Right cardiac atrium (tissue), 5 donors: ENCODE measurements at regions not wholly inside any gene's neighbourhood (a gene's known extent, or its start where the extent isn't known, plus 50 kb on each side); places are given as distances from the start of the nearest gene placed in this dataset.

Source experiments
- ATAC-seq, 2 donors: fragments of 200-7000 bp; cut with Tn5 transposase; one replicate each; pipeline versions ENCODE4 v1.8.0 to v1.9.1; 2020; ENCODE audit warnings: moderate library complexity in 2 of 2, mild to moderate bottlenecking in 1 of 2
- DNase-seq, 3 donors: peaks; one replicate each; pipeline ENCODE4 v3.0.0-alpha.2; 2020
- H3K27ac ChIP-seq: one replicate; pipeline ENCODE4 v1.5.1; 2013; ENCODE audit warnings: mild to moderate bottlenecking, low read length, control low read depth, moderate library complexity
- H3K27me3 ChIP-seq: one replicate; pipeline ENCODE4 v1.6.1; 2013; ENCODE audit not compliant: control insufficient read depth, insufficient read depth
- H3K4me1 ChIP-seq: one replicate; pipeline ENCODE4 v1.6.1; 2013; ENCODE audit warnings: low read length; ENCODE audit not compliant: control insufficient read depth, insufficient read depth
- H3K4me3 ChIP-seq: one replicate; pipeline ENCODE4 v1.5.1; 2013; ENCODE audit warnings: low read length, control low read depth
- H3K9me3 ChIP-seq: one replicate; pipeline ENCODE4 v1.6.1; 2013; ENCODE audit warnings: low read length; ENCODE audit not compliant: control insufficient read depth
- WGBS: extraction: QIAGEN DNeasy Blood & Tissue Kit; methylation state at CpG from one replicate; pipeline ENCODE4 v1.1.7; 2013; 5-methylcytosine and 5-hydroxymethylcytosine counted together
- intact Hi-C, 4 donors: fragments of 100-400 bp; cut with DNase I; formaldehyde crosslinking; loops; one replicate each; pipeline versions ENCODE4 v1.11.0 to v1.14.0; 2022 to 2023
- donor health status: healthy with polysubstance abuse.
- donor health status: DM: no; HTN: yes; CAD: no.
- donor health status: DM: no; HTN: no; CAD: no.
- donor health status: DM: no; HTN: yes; CAD: no; lungs with severe emphysema.
- donor health status: DM: yes; HTN: yes; CAD: no.

DNA sequence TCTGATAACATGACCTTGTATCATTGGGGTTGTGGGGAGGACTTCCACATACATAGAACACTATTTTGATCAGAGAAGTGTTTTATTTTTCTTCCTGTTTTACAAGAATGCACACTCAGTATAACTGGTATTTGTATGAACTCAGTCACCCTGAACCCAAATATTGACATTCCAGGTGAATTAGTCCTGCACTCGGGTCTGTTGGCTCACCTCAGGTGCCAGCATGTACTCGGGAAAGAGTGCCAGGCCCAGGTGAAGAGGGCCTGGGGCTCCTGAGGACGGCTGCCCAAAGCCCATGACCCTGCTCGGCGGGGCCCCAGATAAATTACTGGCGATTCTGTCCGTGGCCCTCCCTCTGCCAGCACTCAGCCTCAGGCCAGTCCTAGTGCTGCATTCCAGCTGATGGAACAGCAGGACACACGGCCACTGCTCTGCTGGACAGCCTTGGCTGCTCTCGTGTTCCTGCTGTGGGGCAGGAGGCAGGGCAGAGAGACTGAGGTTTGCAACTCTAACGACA lies 75.4 kb upstream of the TMPRSS2 start:
- H3K4me1 ChIP-seq = no peaks in the 10 kb centered on the region
- intact Hi-C loops = no loop called here
- no peak for ATAC-seq
- no peak for DNase-seq
- H3K4me3 ChIP-seq = no peak overlapping the region
- no peaks in the 10 kb centered on the region for H3K27me3 ChIP-seq
- H3K9me3 ChIP-seq = no peaks in the 10 kb centered on the region
- 53% methylated on average over 10 of the region's 10 CpGs for WGBS
- no peak overlapping the region for H3K27ac ChIP-seq

DNA sequence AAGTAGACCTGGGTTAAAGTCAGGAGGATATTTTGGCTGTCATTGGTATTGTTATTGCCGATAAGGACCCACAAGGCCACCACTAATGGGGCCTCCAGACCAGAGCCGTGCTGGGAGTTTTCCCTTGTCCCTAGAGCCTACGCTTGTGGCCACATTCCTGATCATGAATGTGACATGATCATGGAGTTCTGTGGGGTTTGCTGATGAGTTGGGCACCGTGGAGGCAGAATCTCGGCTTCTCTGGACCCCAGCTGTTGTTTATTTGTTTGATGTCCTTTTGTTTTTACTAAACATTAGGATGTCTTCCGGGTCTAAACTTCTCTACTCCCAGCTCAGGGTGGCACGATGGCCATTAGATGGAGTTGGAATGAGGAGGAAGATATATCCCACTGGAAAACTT lies 74.9 kb upstream of the TMPRSS2 start:
- WGBS = 89% methylated on average over 7 of the region's 7 CpGs
- Histone ChIP-seq H3K4me1 (no peaks in the 10 kb centered on the region), H3K27ac (no peak overlapping the region), H3K9me3 (no peaks in the 10 kb centered on the region), H3K4me3 (no peak overlapping the region), H3K27me3 (no peaks in the 10 kb centered on the region)
- intact Hi-C loops = no loop called here
- DNase-seq (no peak), ATAC-seq (no peak)

DNA sequence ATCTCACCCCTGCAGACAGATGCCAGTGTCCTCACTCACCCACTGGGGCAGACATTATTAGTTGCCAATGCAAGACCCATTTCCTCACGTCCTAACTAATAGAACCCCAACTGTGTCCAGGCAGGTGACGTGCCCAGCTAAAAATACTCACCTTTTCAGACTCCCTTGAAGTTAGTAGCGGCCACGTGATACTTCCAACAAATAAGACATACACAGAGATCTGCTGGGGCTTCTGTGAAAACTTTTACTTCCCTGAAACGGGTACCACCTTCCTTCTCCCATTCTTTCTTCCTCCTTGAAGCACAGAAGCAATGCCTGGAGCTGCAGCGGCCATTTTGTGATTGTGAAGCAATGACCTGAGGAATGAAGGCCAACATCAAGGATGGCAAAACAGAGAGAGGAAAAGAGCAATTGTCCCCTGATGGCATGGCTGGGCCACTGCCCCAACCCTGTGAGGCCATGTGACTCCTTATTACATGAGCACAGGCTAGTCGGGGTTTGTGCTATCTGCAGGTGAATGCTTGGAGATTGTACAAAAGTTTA lies 74.4 kb upstream of the TMPRSS2 start:
- Histone ChIP-seq H3K4me3 (no peak overlapping the region), H3K4me1 (no peaks in the 10 kb centered on the region), H3K9me3 (no peaks in the 10 kb centered on the region), H3K27me3 (no peaks in the 10 kb centered on the region), H3K27ac (no peak overlapping the region)
- ATAC-seq (no peak), DNase-seq (no peak)
- 83% methylated on average over 7 of the region's 7 CpGs for WGBS
- intact Hi-C loops = no loop called here

DNA sequence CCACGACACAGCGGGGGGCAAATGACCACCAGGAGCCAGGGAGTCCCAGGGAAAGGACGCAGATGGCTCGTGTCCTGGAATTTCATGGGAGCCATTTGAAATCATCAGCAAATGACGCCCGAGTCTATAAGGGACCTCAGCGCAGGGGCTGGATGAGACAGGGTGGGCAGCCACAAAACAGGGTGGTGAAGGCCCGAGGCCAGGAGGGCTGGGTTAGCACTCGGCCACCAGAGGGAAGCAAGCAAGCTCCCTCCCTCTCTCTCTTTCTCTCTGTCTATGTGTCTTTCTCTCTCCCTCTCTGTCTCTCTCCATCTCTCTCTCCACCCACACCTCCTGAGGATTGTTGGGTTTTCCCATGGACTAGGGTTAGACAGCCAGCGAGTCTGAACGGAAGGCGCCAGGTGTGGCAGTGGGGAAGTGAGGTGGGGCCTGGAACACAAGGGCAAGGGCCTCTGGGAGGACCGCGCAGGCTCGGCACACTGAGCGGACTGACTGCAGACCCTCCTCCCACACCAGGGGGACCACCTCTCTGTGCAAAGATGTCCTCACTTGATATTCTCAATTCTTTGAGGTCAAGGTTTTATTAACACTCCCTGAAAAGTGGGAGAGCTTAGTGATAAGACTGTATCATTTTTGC lies 73.8 kb upstream of the TMPRSS2 start:
- no peak overlapping the region for H3K4me3 ChIP-seq
- no peaks in the 10 kb centered on the region for H3K27me3 ChIP-seq
- WGBS = 85% methylated on average over 16 of the region's 16 CpGs
- no peaks in the 10 kb centered on the region for H3K9me3 ChIP-seq
- intact Hi-C loops = no loop called here
- no peak overlapping the region for H3K27ac ChIP-seq
- DNase-seq (no peak), ATAC-seq (peak in 1 of 2 donors; percentile 35)
- H3K4me1 ChIP-seq = no peaks in the 10 kb centered on the region

DNA sequence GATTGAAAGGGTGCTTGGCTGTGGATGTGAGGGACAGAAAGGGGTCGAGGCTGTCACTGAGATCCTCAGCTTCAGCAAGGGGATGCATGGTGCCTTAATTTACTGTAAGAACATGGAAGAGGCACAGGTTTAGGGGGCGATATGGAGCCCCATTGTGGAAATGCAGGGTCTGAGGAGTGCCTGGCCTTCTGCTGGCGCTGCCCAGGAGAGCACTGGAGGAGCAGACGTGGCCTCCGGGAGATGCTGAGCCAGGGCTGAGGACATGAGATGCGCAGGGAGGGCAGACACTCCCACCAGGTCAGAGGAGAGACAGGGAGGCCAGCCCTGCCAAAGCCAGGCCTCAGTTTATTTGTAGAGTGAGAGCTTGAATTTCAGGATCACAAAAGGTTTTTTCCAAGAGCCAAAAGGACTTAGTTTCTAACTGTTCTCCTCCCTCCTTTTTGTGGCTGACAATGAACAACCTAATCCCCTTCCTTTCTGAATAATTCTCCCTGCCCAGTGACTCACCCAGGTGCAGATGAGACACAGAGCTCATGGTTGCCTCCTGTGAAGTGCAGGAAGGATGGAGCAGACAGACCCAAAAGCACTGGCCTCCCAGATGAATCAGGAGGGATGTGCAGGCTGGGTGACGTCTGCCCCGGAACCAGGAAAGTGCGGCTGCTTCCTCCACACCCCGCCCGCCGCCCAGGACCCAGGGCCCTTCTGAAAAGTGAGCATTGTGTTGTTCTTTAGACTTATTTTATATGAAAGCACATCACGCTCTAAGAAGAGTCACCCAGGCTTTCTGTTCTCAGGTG lies 73.0 kb upstream of the TMPRSS2 start:
- 77% methylated on average over 13 of the region's 13 CpGs for WGBS
- H3K4me3 ChIP-seq = no peak overlapping the region
- intact Hi-C loops = no loop called here
- DNase-seq (no peak), ATAC-seq (no peak)
- no peaks in the 10 kb centered on the region for H3K4me1 ChIP-seq
- no peak overlapping the region for H3K27ac ChIP-seq
- H3K27me3 ChIP-seq = no peaks in the 10 kb centered on the region
- no peaks in the 10 kb centered on the region for H3K9me3 ChIP-seq

DNA sequence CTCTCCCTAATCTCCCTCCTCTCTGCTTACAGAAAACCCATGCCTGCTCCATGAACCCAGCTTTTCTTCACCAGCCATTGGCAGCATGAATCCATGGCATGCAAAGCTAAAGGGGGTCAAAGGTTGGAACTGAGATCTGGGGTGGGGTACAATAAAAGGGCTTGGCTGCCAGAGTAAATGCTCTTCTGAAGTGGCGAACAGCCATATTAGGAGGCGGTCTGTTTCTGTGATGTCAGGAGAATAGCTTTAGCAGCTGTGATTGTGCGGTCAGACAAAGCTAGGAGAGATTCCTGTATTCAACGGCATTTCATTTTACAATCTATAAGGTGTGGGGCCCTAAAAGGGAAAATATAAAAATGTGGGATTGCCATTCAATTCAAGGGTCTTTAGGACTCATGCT lies 71.7 kb upstream of the TMPRSS2 start:
- Histone ChIP-seq H3K9me3 (no peaks in the 10 kb centered on the region), H3K4me3 (no peak overlapping the region), H3K4me1 (no peaks in the 10 kb centered on the region), H3K27me3 (no peaks in the 10 kb centered on the region), H3K27ac (no peak overlapping the region)
- intact Hi-C loops = no loop called here
- WGBS = 91% methylated on average over 4 of the region's 4 CpGs
- DNase-seq = no peak
- no peak for ATAC-seq

DNA sequence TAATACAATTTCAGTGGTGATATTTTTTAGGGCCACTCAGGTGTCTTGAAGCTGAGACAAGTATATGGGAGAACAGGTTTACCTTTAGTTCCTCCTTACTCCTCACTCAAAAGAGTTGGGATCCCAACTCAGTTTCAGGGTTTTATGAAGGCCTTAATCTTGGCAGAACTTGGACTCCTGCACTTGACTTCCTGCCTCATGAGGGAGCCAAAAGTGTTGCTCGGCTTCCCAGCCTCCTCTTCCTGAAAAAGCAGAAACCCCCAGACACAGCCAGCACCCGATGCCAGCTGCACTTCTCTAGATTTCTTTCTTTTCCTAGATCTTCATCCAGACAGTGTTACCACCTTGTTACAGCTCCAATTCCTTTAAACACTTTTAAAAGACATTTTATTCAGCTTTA lies 70.8 kb upstream of the TMPRSS2 start:
- Histone ChIP-seq H3K27me3 (no peaks in the 10 kb centered on the region), H3K27ac (no peak overlapping the region), H3K9me3 (no peaks in the 10 kb centered on the region), H3K4me3 (no peak overlapping the region), H3K4me1 (no peaks in the 10 kb centered on the region)
- 73% methylated on average over 2 of the region's 2 CpGs for WGBS
- intact Hi-C loops = no loop called here
- DNase-seq (no peak), ATAC-seq (no peak)

DNA sequence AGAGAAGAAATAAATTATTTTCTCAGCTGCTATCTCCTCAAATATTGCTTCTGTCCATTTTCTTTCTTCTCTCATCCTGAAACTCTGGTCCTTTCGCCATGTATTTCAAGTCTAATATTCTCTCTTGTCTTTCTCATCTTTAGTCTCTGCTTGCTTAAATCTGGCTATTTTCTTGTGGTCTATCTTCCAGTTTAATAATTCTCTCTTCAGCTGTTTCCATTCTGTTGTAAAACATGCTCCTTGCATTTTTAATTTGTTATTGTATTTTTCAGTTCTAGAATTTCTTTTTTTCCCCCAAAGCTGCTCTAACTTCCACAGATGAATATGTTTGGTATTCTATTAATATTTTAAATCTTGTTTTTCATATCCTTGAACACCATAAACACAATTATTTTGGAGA lies 70.1 kb upstream of the TMPRSS2 start:
- H3K27ac ChIP-seq = no peak overlapping the region
- intact Hi-C loops = no loop called here
- no peak for ATAC-seq
- H3K4me3 ChIP-seq = no peak overlapping the region
- WGBS = 61% methylated on average over 1 of the region's 1 CpG
- no peaks in the 10 kb centered on the region for H3K9me3 ChIP-seq
- no peaks in the 10 kb centered on the region for H3K4me1 ChIP-seq
- no peaks in the 10 kb centered on the region for H3K27me3 ChIP-seq
- DNase-seq = no peak

DNA sequence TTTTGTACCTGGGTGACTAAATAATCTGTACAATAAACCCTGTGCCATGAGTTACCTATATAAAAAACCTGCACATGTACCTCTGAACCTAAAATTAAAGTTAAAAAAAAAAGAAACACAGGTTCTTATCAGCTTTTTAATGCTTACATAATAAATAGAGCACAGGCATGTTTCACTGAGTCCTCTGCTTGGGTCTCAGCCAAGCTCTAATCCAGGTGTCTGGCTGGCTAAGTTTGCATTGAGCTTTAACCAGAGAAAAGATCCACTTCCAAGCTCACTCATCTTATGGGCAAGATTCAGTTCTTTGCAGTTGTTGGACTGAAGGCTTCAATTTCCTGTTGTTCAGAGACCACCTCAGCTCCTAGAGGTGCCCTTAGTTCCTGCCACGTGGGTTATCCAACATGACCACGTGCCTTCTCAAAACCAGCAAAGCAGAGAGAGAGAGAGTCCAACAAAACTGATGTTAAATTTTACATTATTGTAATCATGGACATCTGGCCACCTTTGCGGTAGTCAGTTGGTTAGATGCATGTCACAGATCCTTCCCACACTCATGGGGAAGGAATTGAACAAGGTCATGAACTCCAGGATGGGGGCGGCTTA lies 68.2 kb upstream of the TMPRSS2 start:
- Histone ChIP-seq H3K4me1 (no peaks in the 10 kb centered on the region), H3K4me3 (no peak overlapping the region), H3K9me3 (peaks cover 2% of the 10 kb centered on the region), H3K27me3 (no peaks in the 10 kb centered on the region), H3K27ac (no peak overlapping the region)
- WGBS = 81% methylated on average over 4 of the region's 4 CpGs
- ATAC-seq = no peak
- intact Hi-C loops = no loop called here
- DNase-seq = no peak

DNA sequence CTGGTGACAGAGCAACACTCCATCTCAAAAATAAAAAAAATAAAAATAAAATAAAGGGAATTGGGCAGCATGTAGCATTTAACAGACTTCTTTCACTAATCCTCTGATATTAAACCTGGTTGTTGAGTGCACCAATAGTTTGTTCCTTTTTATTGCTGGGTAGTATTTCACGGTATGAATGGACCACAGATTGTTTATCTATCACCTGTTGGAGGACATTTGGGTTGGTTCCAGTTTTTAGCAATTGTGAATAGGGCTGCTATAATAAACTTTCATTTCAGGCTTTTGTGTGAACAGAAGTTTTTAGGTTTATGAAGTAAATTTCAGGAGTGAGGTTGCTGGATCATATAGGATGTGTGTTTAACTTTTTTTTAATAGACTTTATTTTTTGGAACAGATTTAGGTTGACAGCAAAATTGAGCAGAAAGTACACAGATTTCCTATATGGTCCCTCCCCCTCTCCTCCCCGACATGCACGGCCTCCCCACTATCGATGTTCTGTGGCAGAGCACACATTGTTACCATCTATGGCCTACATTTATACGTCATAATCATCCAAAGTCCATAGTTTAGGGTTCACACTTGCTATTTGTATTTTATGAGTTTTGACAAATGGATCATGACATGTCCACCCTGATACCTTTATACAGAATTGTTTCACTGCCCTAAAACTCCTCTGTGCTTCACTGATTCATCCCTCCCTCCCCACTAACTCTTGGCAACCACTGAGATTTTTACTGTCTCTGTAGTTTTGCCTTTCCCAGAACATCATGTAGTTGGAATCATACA lies 66.1 kb upstream of the TMPRSS2 start:
- Histone ChIP-seq H3K27me3 (no peaks in the 10 kb centered on the region), H3K4me1 (no peaks in the 10 kb centered on the region), H3K9me3 (peaks cover 2% of the 10 kb centered on the region), H3K27ac (no peak overlapping the region), H3K4me3 (no peak overlapping the region)
- no peak for DNase-seq
- no peak for ATAC-seq
- intact Hi-C loops = no loop called here
- WGBS = 91% methylated on average over 5 of the region's 5 CpGs
